ENCODE measurements at regions not wholly inside any gene's neighbourhood (a gene's known extent, or its start where the extent isn't known, plus 50 kb on each side); places are given as distances from the start of the nearest gene placed in this dataset.

GRCh38 chr3:89714237-89714636 lies 606.8 kb downstream of the EPHA3 start:
- Histone ChIP-seq H3K4me2 (ENCODE audit: insufficient read depth in 1 of 2, low read depth in 2 of 2, low read length in 2 of 2) (no peak overlapping the region), H3K14ac (ENCODE audit: insufficient read length) (no peak overlapping the region), H3K18ac (ENCODE audit: extremely low read depth, low read length) (no peak overlapping the region), H3K79me2 (ENCODE audit: control insufficient read depth in 1 of 2, insufficient read depth in 2 of 2, low read length in 2 of 2) (no peaks in the 10 kb centered on the region), H3K36me3 (ENCODE audit: control insufficient read depth in 2 of 4, insufficient read depth in 4 of 4, low read length in 3 of 4) (no peaks in the 10 kb centered on the region), H2AK5ac (ENCODE audit: low read depth, low read length) (no peak overlapping the region), H2BK20ac (ENCODE audit: low read length) (no peak overlapping the region), H2BK12ac (ENCODE audit: low read depth, low read length) (no peak overlapping the region), H3K79me1 (ENCODE audit: low read depth, low read length) (no peaks in the 10 kb centered on the region), H4K8ac (ENCODE audit: extremely low read depth, insufficient read depth, low read length) (no peak overlapping the region), H2AFZ (ENCODE audit: low read length) (no peak overlapping the region), H3K23ac (ENCODE audit: insufficient read length) (no peak overlapping the region), H3K9me3 (ENCODE audit: insufficient read depth in 2 of 2, low read depth in 1 of 2, low read length in 1 of 2) (no peaks in the 10 kb centered on the region), H3K56ac (replicated peaks; ENCODE audit: insufficient read length, low read depth, low read length) (no peak overlapping the region), H4K20me1 (replicated peaks in 1 of 2; ENCODE audit: control insufficient read depth in 1 of 2, insufficient read depth in 2 of 2, low read length in 2 of 2) (no peaks in the 10 kb centered on the region), H3K9ac (replicated peaks in 1 of 4; ENCODE audit: extremely low read depth in 1 of 4, low read depth in 3 of 4, low read length in 3 of 4) (no peak overlapping the region), H2BK5ac (ENCODE audit: low read depth, low read length) (no peak overlapping the region), H2BK120ac (replicated peaks; ENCODE audit: low read depth, low read length) (no peak overlapping the region), H4K91ac (replicated peaks; ENCODE audit: insufficient read length, low read length) (no peak overlapping the region), H4K5ac (ENCODE audit: insufficient read length, low read depth, low read length) (no peak overlapping the region), H2BK15ac (ENCODE audit: low read length) (no peak overlapping the region), H3K27ac (ENCODE audit: low read depth, low read length) (no peak overlapping the region), H3K23me2 (ENCODE audit: low read depth, low read length) (no peaks in the 10 kb centered on the region; the same call in 1 of the 2 replicates), H3K4me1 (replicated peaks in 1 of 4; ENCODE audit: control insufficient read depth in 3 of 4, insufficient read depth in 4 of 4, low read length in 3 of 4) (no peaks in the 10 kb centered on the region), H3K4me3 (ENCODE audit: extremely low read depth in 1 of 4, insufficient read depth in 2 of 4, low read depth in 3 of 4, low read length in 4 of 4) (no peak overlapping the region), H3K4ac (replicated peaks; ENCODE audit: insufficient read length, low read depth, low read length) (no peak overlapping the region), H3K27me3 (replicated peaks in 1 of 4; ENCODE audit: control insufficient read depth in 3 of 4, extremely low read depth in 1 of 4, insufficient read depth in 3 of 4, low read length in 3 of 4) (no peaks in the 10 kb centered on the region)
- no peak for FAIRE-seq
- CTCF ChIA-PET (ENCODE audit: partially characterized antibody), result no interaction called here
- POLR2A ChIA-PET (ENCODE audit: partially characterized antibody), result no interaction called here
- 80% methylated on average over 1 of the region's 1 CpG; no CpG with 5 or more reads in 1 of the 2 experiments for WGBS, 2 experiments (ENCODE audit: extremely low coverage in 1 of 2, insufficient coverage in 1 of 2, insufficient read length in 1 of 2, insufficient replicate concordance in 2 of 2, low coverage in 1 of 2, low lambda C conversion rate in 2 of 2, missing lambda C conversion rate in 1 of 2)
- DNase-seq (ENCODE audit: low read depth in 1 of 2, low spot score in 2 of 2), result no peak
- TF ChIP-seq MAX (IDR thresholded peaks at IDR 0.05) (no peak), CTCF (IDR thresholded peaks at IDR 0.05; ENCODE audit: control extremely low read depth in 1 of 3, insufficient read depth in 1 of 3, low read depth in 1 of 3, low read length in 3 of 3) (no peak), CEBPB (IDR thresholded peaks at IDR 0.05; ENCODE audit: low read depth, low read length) (no peak), SIX5 (IDR thresholded peaks at IDR 0.05; ENCODE audit: low read depth, low read length) (no peak), TAF7 (optimal IDR thresholded peaks at IDR 0.05; ENCODE audit: borderline replicate concordance, low read depth, low read length) (no peak), TAF1 (IDR thresholded peaks at IDR 0.05; ENCODE audit: low read depth, low read length) (no peak), SIRT6 (IDR thresholded peaks at IDR 0.05; ENCODE audit: low read length) (no peak), CHD2 (IDR thresholded peaks at IDR 0.05; ENCODE audit: low read length) (no peak), YY1 (IDR thresholded peaks at IDR 0.05; ENCODE audit: low read depth, low read length) (no peak), KDM1A (IDR thresholded peaks at IDR 0.05; ENCODE audit: borderline replicate concordance, low read length) (no peak), SP2 (IDR thresholded peaks at IDR 0.05; ENCODE audit: low read length) (no peak), CBX8 (IDR thresholded peaks at IDR 0.05; ENCODE audit: borderline replicate concordance, low read depth, low read length) (no peak), RNF2 (IDR thresholded peaks at IDR 0.05; ENCODE audit: borderline replicate concordance, low read depth, low read length, missing control alignments, poor library complexity, severe bottlenecking) (no peak)

All from H1 (cell line).